ENCODE measurements at regions not wholly inside any gene's neighbourhood (a gene's known extent, or its start where the extent isn't known, plus 50 kb on each side); places are given as distances from the start of the nearest gene placed in this dataset.

DNA sequence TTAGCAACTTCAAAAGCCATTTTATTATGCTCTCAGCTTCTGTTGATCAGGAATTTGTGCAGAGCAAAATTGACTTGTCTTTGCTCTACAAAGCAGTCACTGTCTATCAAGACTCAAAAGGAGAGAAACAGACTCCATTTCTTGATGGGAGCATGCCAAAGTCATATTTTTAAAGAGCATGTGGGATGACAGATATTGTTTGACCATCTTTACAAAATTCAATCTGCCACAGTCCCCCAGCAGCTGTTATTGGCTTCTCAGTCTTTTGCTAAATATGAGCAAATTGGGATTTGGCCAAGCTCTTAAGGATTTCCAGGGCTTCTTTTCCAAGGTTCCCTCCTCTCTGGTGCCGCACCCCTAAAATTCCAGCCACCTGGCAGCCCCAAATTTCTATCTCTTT is 67.9 kb downstream of the TEX51 start:
- H3K4me3 ChIP-seq, result no peak overlapping the region
- H3K4me1 ChIP-seq, result no peaks in the 10 kb centered on the region
- FAIRE-seq (no peak), ATAC-seq (no peak), DNase-seq (ENCODE audit: low read depth in 1 of 2, low spot score in 1 of 2) (no peak)
- WGBS (ENCODE audit: missing lambda C conversion rate), result 0% methylated on average over 1 of the region's 1 CpG
- H3K4me2 ChIP-seq, result no peak overlapping the region
- CTCF ChIA-PET, result interaction anchor here (0.6 kb wide), 1 partner anchor 218 kb away, joined by 3 read pairs; no protein-coding TSS in a partner anchor
- no peaks in the 10 kb centered on the region for H3K9me3 ChIP-seq
- no peak overlapping the region for H3K27ac ChIP-seq
- TF ChIP-seq RAD21 (conservative IDR thresholded peaks at IDR 0.05 in 1 of 2, IDR thresholded peaks at IDR 0.05 in 1 of 2), result no peak
- no peak for TF ChIP-seq EHMT2 (IDR thresholded peaks at IDR 0.05; ENCODE audit: low read depth)
- no peak for TF ChIP-seq ZC3H11A (IDR thresholded peaks at IDR 0.05)
- no peak for TF ChIP-seq JUNB (IDR thresholded peaks at IDR 0.05)
- TF ChIP-seq, protein P1, sequence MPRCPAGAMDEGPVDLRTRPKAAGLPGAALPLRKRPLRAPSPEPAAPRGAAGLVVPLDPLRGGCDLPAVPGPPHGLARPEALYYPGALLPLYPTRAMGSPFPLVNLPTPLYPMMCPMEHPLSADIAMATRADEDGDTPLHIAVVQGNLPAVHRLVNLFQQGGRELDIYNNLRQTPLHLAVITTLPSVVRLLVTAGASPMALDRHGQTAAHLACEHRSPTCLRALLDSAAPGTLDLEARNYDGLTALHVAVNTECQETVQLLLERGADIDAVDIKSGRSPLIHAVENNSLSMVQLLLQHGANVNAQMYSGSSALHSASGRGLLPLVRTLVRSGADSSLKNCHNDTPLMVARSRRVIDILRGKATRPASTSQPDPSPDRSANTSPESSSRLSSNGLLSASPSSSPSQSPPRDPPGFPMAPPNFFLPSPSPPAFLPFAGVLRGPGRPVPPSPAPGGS (IDR thresholded peaks at IDR 0.05), result no peak
- TF ChIP-seq, protein P2, sequence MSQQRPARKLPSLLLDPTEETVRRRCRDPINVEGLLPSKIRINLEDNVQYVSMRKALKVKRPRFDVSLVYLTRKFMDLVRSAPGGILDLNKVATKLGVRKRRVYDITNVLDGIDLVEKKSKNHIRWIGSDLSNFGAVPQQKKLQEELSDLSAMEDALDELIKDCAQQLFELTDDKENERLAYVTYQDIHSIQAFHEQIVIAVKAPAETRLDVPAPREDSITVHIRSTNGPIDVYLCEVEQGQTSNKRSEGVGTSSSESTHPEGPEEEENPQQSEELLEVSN (IDR thresholded peaks at IDR 0.05; ENCODE audit: borderline replicate concordance, low read depth), result no peak
- TF ChIP-seq NPAS2 (CRISPR knock-in tag; IDR thresholded peaks at IDR 0.05; ENCODE audit: borderline replicate concordance), result no peak
- TF ChIP-seq CHD2 (IDR thresholded peaks at IDR 0.05; ENCODE audit: low read length, partially characterized antibody), result no peak
- no peak for TF ChIP-seq CHD4 (IDR thresholded peaks at IDR 0.05; ENCODE audit: borderline replicate concordance)
- TF ChIP-seq RCOR1 (IDR thresholded peaks at IDR 0.05; ENCODE audit: low read depth, low read length), result no peak
- TF ChIP-seq ZFP36 (IDR thresholded peaks at IDR 0.05; ENCODE audit: borderline replicate concordance, partially characterized antibody), result no peak
- POLR2A ChIA-PET, result no interaction called here

DNA sequence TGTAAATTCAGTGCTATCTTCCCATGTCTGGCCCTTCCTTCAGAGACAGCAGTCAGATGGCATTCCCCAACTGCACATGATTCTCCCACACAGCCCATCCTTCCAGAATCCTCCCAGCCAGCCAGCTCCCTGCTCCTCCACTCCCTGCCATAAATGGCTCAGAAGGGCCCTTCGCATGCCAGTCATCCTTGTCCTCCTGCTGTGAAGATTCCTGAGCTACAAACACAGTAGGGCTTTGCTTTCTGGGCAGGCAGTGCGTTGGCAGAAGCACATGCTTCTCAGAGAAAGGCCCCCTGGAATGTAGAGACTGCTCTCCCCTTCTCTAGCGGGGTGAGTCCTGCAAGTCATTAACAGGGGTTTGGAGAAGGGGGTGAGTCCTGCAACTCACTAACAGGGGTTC is 71.9 kb downstream of the TEX51 start:
- FAIRE-seq (no peak), DNase-seq (ENCODE audit: low read depth in 1 of 2, low spot score in 1 of 2) (no peak), ATAC-seq (no peak)
- POLR2A ChIA-PET, result no interaction called here
- CTCF ChIA-PET, result interaction anchor here (1.0 to 2.8 kb wide), 5 partner anchors 16 to 80 kb away, joined by 3 to 16 read pairs (median 8); no protein-coding TSS in a partner anchor
- TF ChIP-seq RAD21 (conservative IDR thresholded peaks at IDR 0.05 in 1 of 2, IDR thresholded peaks at IDR 0.05 in 1 of 2) (no peak), CHD4 (IDR thresholded peaks at IDR 0.05; ENCODE audit: borderline replicate concordance) (no peak), RCOR1 (IDR thresholded peaks at IDR 0.05; ENCODE audit: low read depth, low read length) (no peak), ESRRA (IDR thresholded peaks at IDR 0.05; ENCODE audit: borderline replicate concordance, low read length) (no peak), TFCP2L1 (CRISPR knock-in tag; IDR thresholded peaks at IDR 0.05) (no peak), EHF (CRISPR knock-in tag; IDR thresholded peaks at IDR 0.05) (no peak), CBX8 (IDR thresholded peaks at IDR 0.05) (no peak), RARB (CRISPR knock-in tag; IDR thresholded peaks at IDR 0.05) (no peak), MYC (IDR thresholded peaks at IDR 0.05; ENCODE audit: borderline replicate concordance, low read length) (no peak), KDM1A (IDR thresholded peaks at IDR 0.05; ENCODE audit: low read depth) (no peak), PHF8 (IDR thresholded peaks at IDR 0.05; ENCODE audit: borderline replicate concordance, low read depth) (no peak), EHMT2 (IDR thresholded peaks at IDR 0.05; ENCODE audit: low read depth) (no peak), HOXB13 (CRISPR knock-in tag; IDR thresholded peaks at IDR 0.05; ENCODE audit: low read depth) (no peak), NR3C1 (IDR thresholded peaks at IDR 0.05) (no peak), RNF2 (IDR thresholded peaks at IDR 0.05; ENCODE audit: borderline replicate concordance, low read depth) (no peak), CHD2 (IDR thresholded peaks at IDR 0.05; ENCODE audit: low read length, partially characterized antibody) (no peak), JUNB (IDR thresholded peaks at IDR 0.05) (no peak), FOSB (CRISPR knock-in tag; IDR thresholded peaks at IDR 0.05) (no peak)
- TF ChIP-seq, protein P3, sequence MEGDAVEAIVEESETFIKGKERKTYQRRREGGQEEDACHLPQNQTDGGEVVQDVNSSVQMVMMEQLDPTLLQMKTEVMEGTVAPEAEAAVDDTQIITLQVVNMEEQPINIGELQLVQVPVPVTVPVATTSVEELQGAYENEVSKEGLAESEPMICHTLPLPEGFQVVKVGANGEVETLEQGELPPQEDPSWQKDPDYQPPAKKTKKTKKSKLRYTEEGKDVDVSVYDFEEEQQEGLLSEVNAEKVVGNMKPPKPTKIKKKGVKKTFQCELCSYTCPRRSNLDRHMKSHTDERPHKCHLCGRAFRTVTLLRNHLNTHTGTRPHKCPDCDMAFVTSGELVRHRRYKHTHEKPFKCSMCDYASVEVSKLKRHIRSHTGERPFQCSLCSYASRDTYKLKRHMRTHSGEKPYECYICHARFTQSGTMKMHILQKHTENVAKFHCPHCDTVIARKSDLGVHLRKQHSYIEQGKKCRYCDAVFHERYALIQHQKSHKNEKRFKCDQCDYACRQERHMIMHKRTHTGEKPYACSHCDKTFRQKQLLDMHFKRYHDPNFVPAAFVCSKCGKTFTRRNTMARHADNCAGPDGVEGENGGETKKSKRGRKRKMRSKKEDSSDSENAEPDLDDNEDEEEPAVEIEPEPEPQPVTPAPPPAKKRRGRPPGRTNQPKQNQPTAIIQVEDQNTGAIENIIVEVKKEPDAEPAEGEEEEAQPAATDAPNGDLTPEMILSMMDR (IDR thresholded peaks at IDR 0.05), result no peak
- TF ChIP-seq, protein P1 (IDR thresholded peaks at IDR 0.05), result no peak
- Histone ChIP-seq H3K4me2 (no peak overlapping the region), H3K27ac (no peak overlapping the region), H3K9me3 (no peaks in the 10 kb centered on the region), H3K4me1 (0 out of 3 replicates have a peak, but pooled peaks cover 3% of the 10 kb centered on the region), H3K4me3 (no peak overlapping the region)
- WGBS (ENCODE audit: missing lambda C conversion rate), result 33% methylated on average over 2 of the region's 3 CpGs

Measured in A549 (cell line).